ENCODE measurements at regions not wholly inside any gene's neighbourhood (a gene's known extent, or its start where the extent isn't known, plus 50 kb on each side); places are given as distances from the start of the nearest gene placed in this dataset.

DNA sequence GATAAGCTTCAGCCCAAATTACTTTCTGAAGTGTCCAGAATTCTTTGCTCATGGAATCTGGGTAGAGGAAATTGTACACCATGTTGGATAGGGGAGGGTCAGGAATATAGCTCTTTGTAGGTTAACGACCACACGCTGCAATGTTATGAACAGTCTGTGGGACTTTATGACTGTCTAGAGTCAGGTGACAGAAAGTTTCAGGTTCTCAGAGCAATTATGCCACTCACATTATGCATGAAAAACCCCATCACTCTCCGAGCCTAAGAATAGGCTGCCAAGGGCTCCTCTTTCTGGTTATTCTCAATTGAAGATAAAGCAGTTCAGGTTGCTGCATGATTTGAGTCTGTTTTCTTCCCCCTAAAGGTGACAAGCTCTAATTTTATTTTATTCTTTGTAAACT is 430.9 kb downstream of the ATP23 start:
- no peak for FAIRE-seq

DNA sequence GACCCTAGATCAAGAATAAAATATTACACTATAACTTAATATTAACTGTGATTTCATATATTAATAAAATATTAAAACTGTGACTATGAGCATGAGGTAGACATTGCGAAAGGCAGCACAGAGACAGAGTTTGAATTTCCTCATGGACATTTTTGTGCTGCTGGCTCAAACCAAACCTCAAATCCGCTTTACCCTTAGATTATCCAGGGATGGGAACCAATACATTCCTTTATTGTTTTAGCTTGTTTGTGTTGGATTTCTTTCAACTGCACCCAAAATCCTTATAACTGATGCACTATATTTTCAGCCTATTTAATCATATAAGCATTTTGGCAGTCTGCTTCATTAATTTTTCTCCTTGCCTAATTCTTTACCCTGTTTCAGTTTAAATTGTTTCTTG is 436.7 kb downstream of the ATP23 start:
- no peak for FAIRE-seq

DNA sequence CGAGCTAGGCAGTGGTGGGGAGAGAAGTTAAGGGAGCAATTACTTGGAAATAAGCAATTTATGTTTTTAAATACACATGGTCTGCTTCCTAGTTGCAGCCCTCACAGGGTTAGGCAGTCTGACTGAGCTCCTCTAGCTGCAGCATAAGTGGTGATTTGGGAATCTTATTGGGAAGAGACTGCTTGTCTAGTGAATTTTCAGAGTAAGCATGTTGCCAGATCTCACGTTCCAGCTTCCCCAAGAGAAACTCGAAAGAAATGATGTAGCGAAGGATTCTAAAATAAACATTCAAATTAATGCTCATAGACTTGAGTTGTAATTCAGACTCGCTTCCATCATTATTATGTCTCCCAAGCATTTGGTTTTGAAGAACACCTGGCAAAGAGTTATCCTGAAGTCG is 440.2 kb downstream of the ATP23 start:
- no peak for FAIRE-seq

DNA sequence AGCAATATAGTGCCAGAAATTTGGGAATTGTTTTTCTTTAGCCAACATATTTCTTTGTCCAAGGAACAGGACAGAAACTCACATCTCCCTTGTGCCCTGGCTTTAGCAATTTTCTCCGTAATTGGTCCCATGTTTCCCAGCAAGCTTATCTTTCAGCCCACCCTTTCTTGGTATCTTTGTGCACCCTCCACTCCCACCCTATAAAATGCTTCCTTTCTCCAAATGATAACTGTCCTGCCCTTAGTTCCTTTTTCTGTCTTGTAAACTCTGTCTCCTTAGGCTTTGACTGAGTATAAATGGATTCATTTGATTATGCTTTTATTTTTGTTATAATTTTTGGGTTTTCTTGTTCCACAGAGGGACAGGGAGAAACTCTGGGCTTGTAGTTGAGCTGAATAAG is 442.8 kb downstream of the ATP23 start:
- FAIRE-seq = no peak

DNA sequence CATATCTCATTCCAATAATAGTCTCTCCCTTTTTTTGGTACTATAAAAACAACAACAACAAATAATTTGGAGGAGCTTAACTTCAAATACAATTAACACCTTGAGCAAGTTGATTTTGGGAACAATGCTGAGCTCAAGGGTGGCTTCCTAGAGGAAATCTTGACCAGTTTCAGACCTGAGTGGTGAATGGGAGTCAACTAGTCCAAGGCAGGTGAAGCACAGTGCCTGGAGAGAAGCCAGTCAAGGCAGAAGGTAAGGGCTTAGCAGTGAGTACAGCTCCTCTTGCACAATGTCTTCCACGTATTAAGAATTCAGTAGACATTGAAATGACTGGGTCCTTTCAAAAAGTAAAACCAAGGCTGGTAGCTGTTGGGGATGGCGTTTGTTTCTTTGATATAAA is 444.8 kb downstream of the ATP23 start:
- no peak for FAIRE-seq

DNA sequence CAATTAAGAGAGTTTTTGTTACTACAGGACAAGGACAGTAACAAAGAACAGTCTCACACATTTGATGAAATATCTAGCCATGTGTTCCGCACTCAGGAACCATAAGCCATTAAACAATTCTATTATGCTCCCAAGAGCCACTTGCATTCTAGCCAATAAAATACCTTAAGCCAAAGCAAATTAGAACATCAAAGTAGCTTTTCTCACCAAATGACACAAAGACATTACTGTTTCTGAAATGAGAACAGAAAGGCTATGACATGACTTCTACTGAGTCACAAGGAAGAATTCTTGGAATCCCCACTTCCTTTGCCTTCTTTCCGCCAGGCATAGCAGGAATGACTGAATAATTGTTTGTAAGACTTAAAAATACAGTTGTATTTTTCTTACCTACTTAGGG is 445.8 kb downstream of the ATP23 start:
- FAIRE-seq = no peak

DNA sequence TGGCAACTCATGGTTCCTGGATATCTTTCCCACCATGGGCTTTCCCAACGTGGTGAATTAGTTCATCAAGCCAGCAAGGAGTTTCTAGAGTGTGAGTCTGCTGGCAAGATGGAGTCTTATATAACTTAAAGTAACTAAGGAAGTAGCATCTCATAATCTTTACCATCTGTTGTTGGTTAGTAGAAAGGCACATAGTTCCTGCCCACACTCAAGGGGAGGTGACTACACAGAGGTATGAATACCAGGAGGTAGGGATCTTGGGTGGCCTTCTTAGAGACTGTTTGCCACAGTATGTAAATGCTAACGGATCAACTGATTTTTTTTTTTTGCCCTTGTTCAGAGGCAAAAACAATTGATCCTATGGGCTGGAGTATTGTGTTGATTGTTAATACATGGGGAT is 446.9 kb downstream of the ATP23 start:
- FAIRE-seq = no peak

DNA sequence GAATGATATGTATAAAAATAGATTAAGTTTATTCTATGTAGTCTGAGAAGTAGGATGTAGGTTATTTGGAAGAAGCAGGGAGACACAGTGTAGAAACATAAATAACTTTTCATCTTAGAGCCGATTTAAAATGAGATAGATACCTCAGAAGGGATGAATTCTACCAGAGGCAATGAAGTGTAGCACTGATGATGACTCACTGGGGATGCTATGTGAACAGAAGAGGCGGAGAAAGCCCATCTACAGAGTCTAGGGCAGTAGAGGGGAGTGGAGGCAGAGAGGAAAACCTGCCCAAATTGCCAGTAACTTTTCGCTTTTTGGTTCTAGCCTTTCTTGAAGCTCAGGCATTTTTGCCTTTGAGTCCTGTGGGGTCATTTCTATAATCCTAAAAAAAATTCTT is 451.8 kb downstream of the ATP23 start:
- FAIRE-seq = no peak

DNA sequence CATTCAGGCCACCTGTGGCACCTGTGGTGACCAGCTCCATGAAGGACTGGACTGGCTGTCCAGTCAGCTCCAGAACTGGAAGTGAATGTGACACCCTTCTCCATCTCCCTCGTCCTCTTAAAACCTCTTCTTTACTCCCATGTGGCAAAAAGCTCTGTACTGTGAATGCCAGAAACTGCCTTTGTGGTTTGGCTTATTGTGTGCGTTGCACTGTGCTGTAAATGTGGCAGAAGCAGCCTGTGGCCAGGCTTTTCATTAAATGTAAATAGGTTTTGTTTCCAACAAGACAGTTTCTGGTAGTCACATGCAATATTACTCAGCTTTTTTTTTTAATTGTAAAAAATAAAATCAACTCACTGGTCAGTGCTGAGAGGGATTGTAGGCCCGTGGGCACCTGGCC is 453.7 kb downstream of the ATP23 start:
- FAIRE-seq = no peak

DNA sequence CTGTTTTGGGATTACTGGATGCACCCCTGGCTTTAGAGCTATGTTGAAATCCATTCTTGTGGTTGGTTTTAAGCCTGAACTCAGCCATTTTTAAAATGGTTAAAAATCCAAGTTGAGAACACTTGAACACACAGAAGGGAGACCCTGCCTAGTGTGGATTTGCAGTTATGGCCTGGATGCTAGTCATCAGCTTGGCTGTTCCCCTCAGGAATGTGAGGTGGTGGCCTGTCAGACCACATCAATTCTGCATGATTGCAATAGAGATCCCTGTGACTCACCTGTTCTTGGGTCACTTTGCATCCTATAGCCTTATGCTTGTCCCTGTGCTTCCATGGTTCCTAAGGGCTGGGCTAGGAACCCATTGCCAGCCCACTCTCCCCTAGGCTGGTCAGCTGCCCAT is 454.1 kb downstream of the ATP23 start:
- no peak for FAIRE-seq

DNA sequence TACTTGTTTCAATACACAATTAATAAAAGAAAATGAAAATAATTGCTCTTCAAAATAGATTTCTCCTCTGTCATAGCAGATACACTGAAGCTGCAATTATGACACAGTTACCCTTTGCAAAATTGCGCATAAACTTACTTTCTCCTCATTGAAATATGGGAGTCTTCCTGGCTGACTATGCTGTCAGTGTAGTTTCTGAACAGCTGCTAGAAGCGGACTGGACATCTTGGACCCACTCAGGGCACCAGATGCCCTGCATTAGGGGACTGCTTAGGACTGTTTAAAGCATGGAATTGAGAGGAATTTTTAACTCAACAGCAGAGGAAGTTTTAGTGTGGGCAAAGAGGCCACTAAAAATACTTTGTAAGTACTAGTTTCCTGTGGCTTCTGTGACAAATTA is 454.9 kb downstream of the ATP23 start:
- no peak for FAIRE-seq

DNA sequence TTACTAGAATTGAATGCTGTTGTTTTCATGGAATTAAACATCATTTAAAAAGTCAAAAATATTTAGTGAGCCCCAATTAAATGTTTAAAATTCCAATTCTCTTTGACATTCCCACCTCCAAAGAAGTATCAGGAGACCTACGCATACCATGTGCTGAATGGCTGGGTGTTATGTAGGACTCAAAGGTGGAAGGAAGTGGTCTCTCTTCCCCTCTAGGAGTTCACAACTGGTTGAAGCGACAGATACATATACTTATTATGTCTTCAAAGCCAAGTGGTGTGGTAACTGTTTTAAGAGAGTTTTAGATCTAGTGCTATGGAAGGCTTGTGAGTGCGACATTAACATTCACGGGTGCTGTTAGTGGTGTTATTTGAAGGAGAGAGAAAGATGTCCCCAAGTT is 464.0 kb downstream of the ATP23 start:
- no peak for FAIRE-seq

DNA sequence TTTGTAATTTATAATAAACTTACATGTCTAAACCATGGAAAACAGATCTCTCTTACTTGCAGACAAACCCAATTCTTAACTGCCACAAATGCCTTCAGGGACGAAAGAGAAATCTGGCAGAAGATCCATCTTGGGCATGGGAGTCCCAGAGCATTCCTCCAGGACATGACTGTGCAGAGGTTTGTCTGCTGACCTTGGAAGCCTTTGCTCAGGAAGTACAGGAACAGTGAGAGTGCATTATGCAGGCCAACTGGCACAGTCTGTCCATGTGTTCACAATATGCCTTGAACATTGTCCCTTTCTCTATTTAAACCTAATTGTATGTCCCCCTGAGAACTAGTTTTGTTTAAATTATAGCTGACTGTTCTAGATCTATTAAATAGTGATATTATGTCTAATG is 467.1 kb downstream of the ATP23 start:
- no peak for FAIRE-seq

DNA sequence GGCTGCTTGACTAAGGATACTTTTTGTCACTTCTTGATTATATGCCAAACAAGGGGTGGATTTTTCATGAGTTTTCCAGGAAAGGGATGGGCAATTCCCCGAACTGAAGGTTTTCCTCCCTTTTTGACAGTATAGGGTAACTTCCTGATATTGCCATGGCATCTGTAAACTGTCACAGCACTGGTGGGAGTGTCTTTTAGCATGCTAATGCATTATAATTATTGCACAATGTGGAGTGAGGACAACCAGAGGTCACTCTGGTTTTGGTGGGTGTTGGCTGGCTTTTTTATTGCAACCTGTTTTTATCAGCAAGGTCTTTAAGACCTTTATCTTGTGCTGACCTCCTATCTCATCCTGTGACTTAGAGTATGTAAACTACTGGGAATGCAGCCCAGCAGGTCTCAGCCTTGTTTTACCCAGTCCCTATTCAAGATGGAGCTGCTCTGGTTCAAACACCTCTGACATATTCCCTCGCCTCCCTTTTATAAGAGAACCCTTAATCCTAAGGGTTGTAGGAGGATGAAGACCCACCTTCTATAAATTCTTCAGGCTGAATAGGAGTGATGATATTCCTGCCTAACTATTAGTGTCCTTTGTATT is 471.2 kb downstream of the ATP23 start:
- no peak for FAIRE-seq

DNA sequence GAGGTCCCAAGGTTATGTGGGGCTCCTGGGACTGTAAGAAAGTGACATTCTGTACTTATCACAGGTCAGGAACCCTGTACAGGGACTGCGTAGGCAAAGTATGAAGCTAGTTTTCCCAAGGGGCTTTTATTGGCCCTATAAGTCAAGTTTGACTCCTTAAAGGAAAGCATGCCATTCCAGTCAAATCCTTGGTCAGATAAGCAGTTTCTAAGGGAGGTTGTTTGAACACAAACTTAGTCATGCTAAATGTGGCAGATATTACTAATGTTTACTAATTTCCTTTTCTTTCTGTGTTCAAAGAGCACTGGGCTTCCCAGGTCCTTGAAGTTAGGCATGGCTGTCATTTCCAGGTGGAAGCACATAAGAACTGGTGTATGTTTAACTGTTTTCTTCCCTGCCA is 472.4 kb downstream of the ATP23 start:
- FAIRE-seq = no peak

DNA sequence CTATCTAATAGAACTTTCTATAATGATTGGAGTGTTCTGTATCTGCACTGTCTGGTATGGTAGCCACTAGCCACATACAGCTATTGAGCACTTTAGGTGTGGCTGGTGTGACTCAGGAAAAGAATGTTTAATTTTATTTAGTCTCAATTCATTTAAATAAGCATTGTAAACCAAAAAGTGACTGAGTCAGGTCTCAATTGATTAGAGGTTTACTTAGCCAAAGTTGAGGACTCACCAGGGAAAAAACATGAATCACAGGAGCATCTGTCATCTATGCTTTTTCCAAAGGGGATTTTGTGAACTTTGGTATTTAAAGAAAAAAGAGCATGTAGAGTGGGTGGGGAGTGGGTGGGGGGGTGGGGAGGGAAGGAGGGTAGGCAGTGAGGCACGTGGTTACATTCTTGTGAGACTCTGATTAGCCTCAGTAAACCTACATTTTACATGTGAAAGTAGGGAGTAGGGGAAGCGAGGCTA is 473.1 kb downstream of the ATP23 start:
- no peak for FAIRE-seq

DNA sequence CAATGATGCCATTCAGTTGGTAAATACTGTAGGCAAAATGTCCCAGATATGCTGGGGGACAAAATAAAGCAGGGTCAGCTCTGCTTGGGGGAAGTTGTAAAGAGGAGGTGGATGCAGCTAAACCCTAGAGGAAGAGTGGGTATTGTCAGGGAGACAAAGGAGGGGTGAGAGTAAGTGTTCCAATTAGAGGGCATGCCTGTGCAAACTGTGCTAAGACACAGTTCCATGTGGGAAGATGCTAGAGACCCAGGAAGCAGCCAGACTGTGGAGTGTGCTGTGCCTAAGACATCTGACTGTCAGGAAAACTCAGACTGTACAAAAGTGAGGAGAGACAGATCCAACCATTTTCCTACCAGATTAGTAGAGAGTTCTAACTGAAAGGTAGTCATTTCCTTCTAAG is 474.3 kb downstream of the ATP23 start:
- no peak for FAIRE-seq

DNA sequence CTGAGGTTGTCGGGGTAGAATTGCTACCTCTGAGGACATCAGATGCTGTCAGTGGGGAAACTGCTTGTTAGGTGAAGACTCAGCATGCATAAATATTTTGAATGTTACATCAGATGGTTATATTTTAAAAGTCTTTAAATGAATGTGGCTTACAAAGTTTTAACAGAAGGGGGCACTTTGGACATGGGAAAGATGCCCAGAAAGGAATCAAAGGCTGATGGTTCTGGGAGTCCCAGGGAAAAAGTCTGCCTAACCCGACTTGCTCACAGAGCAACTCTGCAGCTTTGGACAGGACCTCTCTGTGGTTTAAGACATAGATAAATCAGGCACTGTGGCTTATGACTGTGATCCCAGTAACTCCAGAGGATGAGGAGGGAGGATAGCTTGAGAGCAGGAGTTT is 474.9 kb downstream of the ATP23 start:
- FAIRE-seq = no peak

DNA sequence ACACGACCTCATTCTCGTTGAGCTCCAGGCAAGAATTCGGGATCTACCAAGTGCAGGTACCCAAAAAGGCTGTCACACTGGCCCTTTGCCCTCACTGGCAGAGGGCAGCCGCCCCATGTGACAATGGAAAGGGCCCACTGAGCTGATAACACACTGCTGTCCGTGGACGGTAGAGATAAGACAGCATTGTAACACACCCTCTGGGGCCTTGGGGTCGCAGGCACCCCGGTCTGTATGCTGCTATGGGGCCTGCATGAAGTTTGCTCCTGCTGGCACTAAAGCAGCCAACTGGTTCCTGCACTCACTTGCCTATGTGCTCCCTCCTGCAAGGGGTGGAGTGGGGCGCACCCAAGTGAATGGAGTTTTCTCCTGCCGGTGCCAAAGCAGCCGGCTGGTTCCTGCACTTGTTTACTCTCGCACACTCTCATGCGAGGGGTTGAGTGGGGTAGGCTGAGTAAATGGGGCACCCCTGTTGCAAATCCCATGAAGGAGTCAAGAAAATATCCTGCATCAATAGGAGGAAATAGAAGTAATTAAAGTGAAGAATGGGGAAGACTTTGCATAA is 477.9 kb downstream of the ATP23 start:
- FAIRE-seq = no peak

DNA sequence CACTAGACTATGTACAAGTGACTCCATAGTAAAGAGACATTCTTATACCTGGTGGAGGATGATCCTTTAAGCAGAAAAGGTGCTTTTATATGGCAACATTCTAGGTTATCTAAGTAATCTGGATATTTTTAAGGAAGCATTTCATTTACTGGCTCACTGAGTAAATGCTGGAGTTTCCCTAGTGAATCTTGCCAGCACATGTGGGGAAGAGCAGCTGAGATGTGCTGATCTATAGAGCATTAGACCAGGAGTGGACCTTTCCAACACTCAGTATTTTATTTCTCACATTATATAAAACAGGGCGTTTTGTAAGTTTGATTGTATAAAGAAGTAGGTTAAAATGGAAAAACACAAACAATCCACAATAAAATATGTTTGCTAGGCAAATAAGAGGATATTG is 478.5 kb downstream of the ATP23 start:
- no peak for FAIRE-seq

DNA sequence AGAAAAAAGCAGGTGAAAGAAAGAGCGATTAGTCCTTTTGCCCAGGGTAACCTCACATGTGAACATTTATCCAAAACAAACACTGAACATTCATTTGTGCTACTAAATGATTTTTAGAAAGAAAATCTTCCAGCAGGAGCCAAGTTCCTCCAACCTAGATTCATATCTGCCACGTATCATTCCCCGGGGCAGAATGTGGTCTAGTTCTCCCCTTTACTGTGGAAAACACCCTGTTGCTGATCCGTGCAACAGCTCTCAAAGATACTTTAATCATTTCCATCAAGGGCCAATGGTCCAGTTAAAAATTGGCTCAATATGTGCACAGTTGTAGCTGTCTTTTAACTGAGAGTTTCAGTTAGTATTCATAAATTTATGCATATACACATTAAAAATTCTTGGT is 479.1 kb downstream of the ATP23 start:
- no peak for FAIRE-seq

DNA sequence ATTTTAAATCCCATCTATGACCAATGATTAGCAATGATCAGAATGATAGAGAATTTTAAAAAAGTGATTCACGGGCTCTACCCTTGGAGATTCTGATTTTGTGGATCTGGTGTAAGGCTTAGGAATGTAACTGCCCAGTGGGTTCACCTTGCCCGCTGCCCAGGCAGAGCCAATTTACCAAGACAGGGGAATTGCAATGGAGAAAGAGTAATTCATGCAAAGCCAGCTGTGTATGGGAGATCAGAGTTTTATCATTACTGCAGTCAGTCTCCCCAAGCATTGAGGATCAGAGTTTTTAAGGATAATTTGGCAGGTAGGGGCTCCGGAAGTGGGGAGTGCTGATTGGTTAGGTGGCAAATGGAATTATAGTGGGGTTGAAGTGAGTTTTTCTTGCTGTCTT is 480.6 kb downstream of the ATP23 start:
- no peak for FAIRE-seq

DNA sequence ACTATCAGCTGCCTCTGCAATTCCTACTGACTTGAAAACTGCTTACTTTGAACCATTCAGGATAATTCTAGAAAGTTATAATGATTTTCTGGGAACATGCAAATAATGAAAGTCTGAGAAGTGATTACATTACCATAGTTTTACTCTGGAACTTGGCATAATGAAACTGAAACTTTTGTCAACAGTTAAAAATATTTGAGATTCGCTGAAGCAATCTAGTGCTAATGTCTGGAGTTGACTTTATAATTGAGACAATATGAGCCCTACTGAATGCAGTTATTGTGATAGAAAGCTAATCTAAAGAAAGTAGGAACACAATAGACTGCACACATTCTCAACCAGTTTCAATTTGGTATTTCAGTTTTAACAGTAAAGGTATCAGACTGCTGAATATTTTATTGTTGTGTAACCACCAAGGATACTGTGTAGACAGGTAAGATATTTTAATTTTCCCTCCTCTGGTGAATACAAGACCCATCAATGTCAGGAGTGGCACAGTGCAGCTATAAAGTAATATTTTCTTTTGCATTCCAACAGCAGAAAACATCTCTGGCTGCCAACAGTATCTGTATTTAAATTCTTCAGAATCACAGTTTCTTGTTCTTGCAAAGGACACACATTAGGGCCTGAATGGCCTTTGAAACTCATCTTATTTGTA is 483.5 kb downstream of the ATP23 start:
- peak; percentile 62 for FAIRE-seq

DNA sequence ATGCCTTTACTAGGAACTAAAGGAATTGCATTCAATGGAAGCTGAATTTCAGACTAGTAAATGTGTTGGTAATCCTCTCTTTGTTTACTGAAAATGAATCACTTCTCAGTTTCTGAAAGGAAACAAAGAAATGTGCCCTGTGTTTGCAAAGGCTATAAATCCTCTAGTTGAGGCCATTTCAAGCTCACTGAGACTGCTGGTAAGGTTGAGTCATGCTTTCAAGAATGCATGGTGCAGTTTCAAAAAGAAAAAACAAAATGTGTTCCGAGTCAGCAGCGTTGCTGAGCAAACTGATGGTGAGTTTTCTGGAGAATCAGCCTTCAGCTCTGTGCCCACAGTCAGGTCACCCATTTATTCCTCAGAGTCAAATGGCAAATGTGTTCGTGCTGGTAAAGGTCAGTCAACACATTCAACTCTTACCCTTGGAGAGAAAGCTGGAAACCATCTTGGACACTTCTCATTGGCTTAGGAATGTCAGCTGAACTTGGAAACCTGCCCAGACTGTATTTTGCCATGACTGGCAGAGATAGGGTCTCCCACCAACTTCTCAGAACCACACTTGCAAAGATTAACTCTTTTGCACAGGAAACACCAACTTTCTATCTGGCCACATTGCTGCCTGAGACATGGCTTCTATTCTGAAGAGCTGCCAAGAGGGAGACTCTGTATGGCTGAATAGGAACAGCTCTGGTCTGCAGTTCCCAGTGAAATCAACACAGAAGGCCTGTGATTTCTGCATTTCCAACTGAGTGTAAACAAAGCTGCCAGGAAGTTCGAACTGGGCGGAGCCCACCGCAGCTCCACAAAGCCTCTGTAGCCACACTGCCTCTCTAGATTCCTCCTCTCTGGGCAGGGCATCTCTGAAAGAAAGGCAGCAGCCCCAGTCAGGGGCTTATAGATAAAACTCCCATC is 484.4 kb downstream of the ATP23 start:
- peak; percentile 56 for FAIRE-seq

All from islet of Langerhans (tissue), 1 donor.